Epithelial cell of esophagus (primary cell): ENCODE measurements at regions not wholly inside any gene's neighbourhood (a gene's known extent, or its start where the extent isn't known, plus 50 kb on each side); places are given as distances from the start of the nearest gene placed in this dataset.

ENCODE experiments used
- DNase-seq: peaks from one replicate; pipeline ENCODE4 v3.0.0; 2010; ENCODE audit warnings: low read depth
- H3K4me3 ChIP-seq: 2 replicates; pipeline ENCODE4 v1.5.1; 2011; ENCODE audit warnings: mild to moderate bottlenecking, low read length, control low read depth
- CTCF ChIP-seq: IDR thresholded peaks from 2 replicates; pipeline ENCODE4 v1.5.1; 2011; ENCODE audit warnings: low read depth, mild to moderate bottlenecking, low read length, control low read depth, inconsistent platforms; ENCODE audit not compliant: insufficient read depth; ENCODE audit errors: missing control alignments

DNA sequence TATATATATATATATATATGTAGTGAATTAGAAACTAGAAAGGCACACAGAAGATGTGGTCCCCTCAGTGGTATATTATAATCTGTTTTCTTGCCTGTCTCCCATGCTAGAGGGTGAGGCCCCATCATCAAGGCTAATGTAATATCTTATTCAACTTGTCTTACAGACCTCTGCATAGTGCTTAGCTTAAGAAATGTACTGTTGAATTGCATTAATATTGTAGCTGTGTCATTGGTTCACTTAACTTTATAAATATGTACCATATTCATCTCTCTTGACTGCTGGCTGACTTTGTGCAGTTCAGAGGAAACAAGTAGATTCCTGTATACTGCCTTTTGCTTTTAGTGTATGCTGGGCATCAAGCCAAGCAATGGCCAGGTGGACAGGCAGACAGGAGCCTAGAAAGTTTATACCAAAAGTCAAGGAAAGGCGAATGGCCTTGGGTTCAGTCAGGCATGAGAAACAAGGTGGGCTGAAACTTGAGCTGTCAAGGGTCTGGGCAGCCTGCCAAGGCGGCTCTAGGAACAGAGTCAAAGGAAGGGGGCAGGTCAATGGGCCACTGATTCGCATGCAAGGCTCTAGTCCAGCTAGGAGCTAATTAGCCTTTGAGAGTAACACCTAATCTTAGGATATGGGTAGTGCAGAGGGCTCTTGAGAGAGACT is 78.8 kb upstream of the LEF1 start:
- no peak overlapping the region for H3K4me3 ChIP-seq
- no peak for TF ChIP-seq CTCF
- peak; percentile 35 for DNase-seq

- DNase-seq: no peak
- TF ChIP-seq CTCF: no peak
Observed at GRCh38 chr4:108244606-108245005, 75.9 kb upstream of the LEF1 start.

GRCh38 chr4:108240366-108240765 is 71.6 kb upstream of the LEF1 start:
- no peak for TF ChIP-seq CTCF
- DNase-seq: no peak
- H3K4me3 ChIP-seq: no peak overlapping the region

More at GRCh38 chr4:108244606-108245005, 75.9 kb upstream of the LEF1 start:
- no peak overlapping the region for H3K4me3 ChIP-seq

GRCh38 chr4:108237693-108238092 is 69.0 kb upstream of the LEF1 start:
- no peak for TF ChIP-seq CTCF
- no peak overlapping the region for H3K4me3 ChIP-seq
- DNase-seq: no peak

GRCh38 chr4:108236264-108236663 is 67.5 kb upstream of the LEF1 start:
- H3K4me3 ChIP-seq: no peak overlapping the region
- TF ChIP-seq CTCF: no peak
- DNase-seq: no peak

GRCh38 chr4:108227923-108228322 is 59.2 kb upstream of the LEF1 start:
- no peak for TF ChIP-seq CTCF
- H3K4me3 ChIP-seq: no peak overlapping the region
- no peak for DNase-seq

- H3K4me3 ChIP-seq: no peak overlapping the region
- DNase-seq: no peak
- no peak for TF ChIP-seq CTCF
Observed at GRCh38 chr4:108224611-108225053, 55.9 kb upstream of the LEF1 start.
